PFSK-1 (cell line): ENCODE measurements at regions not wholly inside any gene's neighbourhood (a gene's known extent, or its start where the extent isn't known, plus 50 kb on each side); places are given as distances from the start of the nearest gene placed in this dataset.

Experiments
- FOXP2 ChIP-seq: optimal IDR thresholded peaks from 2 replicates; pipeline ENCODE3; 2011; ENCODE audit warnings: borderline replicate concordance, control low read depth, inconsistent platforms; ENCODE audit not compliant: insufficient read depth; ENCODE audit errors: extremely low read length, extremely low read depth
- POLR2AphosphoS5 ChIP-seq: IDR thresholded peaks from 2 replicates; pipeline ENCODE4 v1.6.1; 2012; ENCODE audit warnings: low read depth, mild to moderate bottlenecking, control low read depth, low read length, moderate library complexity
- SIN3A ChIP-seq: IDR thresholded peaks from 2 replicates; pipeline ENCODE4 v1.6.1; 2012; ENCODE audit warnings: mild to moderate bottlenecking, low read length, moderate library complexity, borderline replicate concordance; ENCODE audit not compliant: insufficient read depth
- TAF1 ChIP-seq: IDR thresholded peaks from 2 replicates; pipeline ENCODE4 v1.6.1; 2012; ENCODE audit warnings: low read length, control low read depth, borderline replicate concordance; ENCODE audit not compliant: insufficient read depth
- TF ChIP-seq, protein P1 (sequence below), 2 experiments: IDR thresholded peaks; 2 replicates each; pipeline versions ENCODE4 v1.6.1 to v1.8.0; 2011 to 2012; ENCODE audit warnings: low read depth in 2 of 2, low read length in 2 of 2, control low read depth in 1 of 2, inconsistent platforms in 1 of 2, mild to moderate bottlenecking in 1 of 2, moderate library complexity in 1 of 2; ENCODE audit not compliant: insufficient read depth in 1 of 2

DNA sequence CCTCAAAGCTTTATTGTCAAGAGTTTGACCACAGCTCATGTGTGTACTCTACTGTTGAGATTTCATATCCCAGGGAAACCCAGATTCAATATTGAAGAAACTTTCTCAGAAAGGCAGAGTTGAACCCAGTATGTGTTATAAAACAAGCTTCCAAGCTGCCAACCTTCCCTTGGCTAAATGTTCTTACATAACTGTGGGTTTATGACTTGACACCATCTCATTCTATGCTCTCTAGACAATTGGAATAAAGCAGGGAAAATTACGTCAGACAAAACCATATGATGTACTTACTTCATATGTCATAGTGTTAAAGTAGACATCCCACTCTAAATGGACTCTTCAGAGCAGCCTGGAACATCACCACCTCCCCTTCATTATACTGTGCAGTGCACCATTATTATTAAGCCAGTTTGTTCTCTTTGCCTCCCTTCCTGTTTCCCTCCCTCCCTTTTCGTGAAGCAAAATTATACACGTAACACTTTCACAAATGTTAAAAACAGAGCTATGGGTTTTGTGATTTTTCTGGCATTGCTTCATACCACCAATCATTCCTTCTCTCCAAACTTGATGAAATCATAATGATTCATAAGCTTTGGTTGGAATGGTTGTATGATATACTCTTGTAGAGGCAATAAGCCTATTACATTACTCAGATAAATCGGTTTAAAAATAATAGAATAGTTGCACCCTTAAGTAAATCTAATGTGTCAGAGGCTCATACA is 507.2 kb downstream of the LTN1 start:
- TF ChIP-seq TAF1 = no peak
- TF ChIP-seq, protein P1, sequence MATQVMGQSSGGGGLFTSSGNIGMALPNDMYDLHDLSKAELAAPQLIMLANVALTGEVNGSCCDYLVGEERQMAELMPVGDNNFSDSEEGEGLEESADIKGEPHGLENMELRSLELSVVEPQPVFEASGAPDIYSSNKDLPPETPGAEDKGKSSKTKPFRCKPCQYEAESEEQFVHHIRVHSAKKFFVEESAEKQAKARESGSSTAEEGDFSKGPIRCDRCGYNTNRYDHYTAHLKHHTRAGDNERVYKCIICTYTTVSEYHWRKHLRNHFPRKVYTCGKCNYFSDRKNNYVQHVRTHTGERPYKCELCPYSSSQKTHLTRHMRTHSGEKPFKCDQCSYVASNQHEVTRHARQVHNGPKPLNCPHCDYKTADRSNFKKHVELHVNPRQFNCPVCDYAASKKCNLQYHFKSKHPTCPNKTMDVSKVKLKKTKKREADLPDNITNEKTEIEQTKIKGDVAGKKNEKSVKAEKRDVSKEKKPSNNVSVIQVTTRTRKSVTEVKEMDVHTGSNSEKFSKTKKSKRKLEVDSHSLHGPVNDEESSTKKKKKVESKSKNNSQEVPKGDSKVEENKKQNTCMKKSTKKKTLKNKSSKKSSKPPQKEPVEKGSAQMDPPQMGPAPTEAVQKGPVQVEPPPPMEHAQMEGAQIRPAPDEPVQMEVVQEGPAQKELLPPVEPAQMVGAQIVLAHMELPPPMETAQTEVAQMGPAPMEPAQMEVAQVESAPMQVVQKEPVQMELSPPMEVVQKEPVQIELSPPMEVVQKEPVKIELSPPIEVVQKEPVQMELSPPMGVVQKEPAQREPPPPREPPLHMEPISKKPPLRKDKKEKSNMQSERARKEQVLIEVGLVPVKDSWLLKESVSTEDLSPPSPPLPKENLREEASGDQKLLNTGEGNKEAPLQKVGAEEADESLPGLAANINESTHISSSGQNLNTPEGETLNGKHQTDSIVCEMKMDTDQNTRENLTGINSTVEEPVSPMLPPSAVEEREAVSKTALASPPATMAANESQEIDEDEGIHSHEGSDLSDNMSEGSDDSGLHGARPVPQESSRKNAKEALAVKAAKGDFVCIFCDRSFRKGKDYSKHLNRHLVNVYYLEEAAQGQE (IDR thresholded peaks at IDR 0.05; ENCODE audit: insufficient read depth in 1 of 2, low read depth in 2 of 2, low read length in 2 of 2) = no peak
- TF ChIP-seq POLR2AphosphoS5 = no peak
- TF ChIP-seq FOXP2 = no peak
- no peak for TF ChIP-seq SIN3A

DNA sequence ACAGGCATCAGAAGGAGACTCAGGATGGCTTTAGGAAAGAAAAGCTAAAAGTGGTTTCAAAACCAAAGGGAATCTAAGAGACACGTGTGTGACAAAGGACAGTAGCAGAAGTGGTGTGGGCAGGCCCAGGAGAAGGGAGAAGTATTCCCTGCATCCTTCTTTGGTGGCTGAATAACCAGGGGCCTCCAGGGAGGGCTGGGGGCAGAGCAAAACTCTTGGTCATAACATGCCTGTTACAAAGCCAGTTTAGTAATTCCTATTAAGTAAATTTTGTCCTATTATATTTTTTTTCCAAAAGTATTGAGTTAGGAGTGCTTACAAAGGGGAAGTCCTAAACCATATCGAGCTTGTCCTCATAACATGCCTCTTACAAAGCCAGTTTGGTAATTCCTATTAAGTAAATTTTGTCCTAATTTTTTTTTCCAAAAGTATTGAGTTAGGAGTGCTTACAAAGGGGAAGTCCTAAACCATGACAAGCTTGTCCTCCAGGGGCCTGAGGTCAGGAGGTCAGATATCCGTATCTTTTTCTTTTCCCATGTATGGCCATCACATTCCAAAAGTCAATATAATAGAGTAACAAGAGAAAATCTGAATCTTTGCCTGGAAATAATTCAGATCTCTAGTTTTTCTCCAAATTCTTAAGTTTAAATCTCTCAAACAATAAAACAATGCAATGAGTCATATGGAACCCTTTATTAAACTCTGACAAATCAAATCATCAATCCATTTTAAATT is 509.2 kb downstream of the LTN1 start:
- no peak for TF ChIP-seq SIN3A
- TF ChIP-seq POLR2AphosphoS5 = no peak

DNA sequence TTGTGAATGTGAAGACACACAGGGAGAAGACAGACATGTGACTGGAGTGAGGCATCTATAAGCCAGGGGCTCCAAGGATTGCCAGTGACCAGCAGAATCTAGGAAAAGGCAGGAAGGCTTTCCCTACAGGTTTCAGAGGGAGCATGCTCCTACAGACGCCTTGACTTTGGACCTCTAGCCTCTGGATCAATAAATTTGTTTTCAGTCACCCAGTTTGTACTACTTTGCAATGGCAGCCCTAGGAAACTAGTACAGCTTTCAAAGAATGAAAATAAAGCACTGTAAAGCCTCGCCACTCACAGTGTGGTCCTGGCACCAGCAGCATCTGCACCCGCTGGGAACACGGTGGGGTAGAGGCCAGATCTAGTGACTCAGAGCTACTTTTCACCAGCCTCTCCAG is 510.0 kb downstream of the LTN1 start:
- TF ChIP-seq, protein P1 (IDR thresholded peaks at IDR 0.05; ENCODE audit: insufficient read depth in 1 of 2, low read depth in 2 of 2, low read length in 2 of 2) = no peak
- no peak for TF ChIP-seq POLR2AphosphoS5
- no peak for TF ChIP-seq TAF1
- no peak for TF ChIP-seq SIN3A
- TF ChIP-seq FOXP2 = no peak

DNA sequence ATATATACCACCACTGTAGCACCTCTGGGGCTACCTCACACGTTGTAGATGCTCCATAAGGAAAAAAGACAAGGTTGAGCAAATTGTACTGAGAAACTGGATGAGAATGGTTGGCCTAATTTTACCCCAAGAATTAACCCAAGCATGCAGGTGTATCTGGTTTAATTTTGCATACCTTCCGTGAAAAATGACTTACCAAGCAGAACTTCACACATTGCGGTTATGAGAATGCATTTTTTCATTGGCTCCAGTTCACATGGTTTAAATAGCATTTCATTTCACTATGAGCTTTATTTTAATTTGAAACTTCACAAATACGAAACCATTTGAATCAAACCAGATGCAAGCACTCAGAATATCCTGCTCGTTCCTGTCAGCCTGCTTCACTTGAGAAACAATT is 512.2 kb downstream of the LTN1 start:
- TF ChIP-seq FOXP2 (no peak), POLR2AphosphoS5 (no peak), TAF1 (no peak), SIN3A (no peak)
- TF ChIP-seq, protein P1 (IDR thresholded peaks at IDR 0.05; ENCODE audit: insufficient read depth in 1 of 2, low read depth in 2 of 2, low read length in 2 of 2) = no peak

DNA sequence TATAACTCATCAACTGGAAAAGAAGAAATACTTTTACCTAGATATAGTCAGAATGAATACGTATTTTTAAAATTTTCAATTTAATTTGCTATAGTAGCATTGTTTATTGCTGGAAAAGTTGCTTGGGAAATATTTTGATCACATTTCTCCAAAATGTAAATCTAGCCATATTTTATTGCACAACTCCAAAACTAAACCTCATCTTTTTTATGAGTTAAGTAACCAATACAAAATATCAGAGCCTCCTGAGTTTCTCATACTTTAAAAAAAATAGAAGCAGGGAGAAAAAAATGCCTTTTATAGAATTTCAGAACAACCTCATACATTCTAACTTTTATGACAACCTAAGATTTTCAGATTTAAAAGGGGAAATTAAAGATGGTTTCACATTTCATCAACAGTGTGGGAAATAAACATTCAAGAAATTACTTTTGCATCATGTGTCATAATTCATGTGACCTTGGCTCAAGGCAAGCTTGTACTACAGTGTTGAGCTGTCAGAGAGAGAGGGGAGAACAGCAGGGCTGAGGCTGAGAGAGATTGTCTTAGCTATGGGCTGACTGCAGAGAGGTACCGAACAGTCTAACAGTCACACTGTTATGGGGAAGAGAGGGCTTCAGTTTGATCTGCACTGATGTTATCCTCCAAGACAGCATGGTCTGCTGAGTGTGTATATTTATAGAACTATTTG is 519.0 kb downstream of the LTN1 start:
- no peak for TF ChIP-seq FOXP2
- TF ChIP-seq, protein P1 (IDR thresholded peaks at IDR 0.05; ENCODE audit: insufficient read depth in 1 of 2, low read depth in 2 of 2, low read length in 2 of 2) = no peak
- no peak for TF ChIP-seq SIN3A
- no peak for TF ChIP-seq TAF1
- TF ChIP-seq POLR2AphosphoS5 = no peak
